NCI-H1930 (cell line): ENCODE measurements at regions not wholly inside any gene's neighbourhood (a gene's known extent, or its start where the extent isn't known, plus 50 kb on each side); places are given as distances from the start of the nearest gene placed in this dataset.
"Not testable (repeated sequence)": the region's sequence is repeated elsewhere in the genome, so short reads cannot be mapped to it uniquely, and the experiment has no call there.

Experiments
- DNase-seq, 2 experiments: peaks; one replicate each; lab custom pipeline; 2025; lab: John Stamatoyannopoulos, UW

DNA sequence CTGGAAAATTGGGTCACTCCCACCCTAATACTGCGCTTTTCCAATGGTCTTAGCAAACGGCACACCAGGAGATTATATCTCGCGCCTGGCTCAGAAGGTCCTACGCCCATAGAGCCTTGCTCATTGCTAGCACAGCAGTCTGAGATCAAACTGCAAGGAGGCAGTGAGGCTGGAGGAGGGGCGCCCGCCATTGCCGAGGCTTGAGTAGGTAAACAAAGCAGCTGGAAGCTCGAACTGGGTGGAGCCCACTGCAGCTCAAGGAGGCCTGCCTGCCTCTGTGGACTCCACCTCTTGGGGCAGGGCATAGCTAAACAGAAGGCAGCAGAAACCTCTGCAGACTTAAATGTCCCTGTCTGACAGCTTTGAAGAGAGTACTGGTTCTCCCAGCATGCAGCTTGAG lies 362.6 kb upstream of the GOT2 start:
- not testable (repeated sequence) for DNase-seq

DNA sequence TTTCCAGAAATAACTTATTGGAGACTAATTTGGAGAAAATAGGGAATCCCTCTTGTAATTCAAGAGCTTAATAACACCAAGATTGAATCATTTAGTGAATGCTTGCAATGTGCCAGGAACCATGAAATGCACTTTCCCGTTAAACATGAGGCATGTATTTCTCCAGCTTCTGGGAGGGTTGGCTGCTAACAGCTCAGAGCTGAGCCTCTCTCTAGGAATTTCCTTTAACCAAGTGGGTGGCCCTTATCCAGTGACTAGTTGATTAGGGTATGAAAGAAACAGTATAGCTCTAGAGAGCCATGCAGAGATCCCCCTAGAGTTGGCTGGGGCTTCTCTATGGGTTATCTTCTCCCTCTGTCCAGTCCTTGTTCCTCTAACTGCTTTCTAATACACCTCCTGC lies 356.4 kb upstream of the GOT2 start:
- DNase-seq = no peak

DNA sequence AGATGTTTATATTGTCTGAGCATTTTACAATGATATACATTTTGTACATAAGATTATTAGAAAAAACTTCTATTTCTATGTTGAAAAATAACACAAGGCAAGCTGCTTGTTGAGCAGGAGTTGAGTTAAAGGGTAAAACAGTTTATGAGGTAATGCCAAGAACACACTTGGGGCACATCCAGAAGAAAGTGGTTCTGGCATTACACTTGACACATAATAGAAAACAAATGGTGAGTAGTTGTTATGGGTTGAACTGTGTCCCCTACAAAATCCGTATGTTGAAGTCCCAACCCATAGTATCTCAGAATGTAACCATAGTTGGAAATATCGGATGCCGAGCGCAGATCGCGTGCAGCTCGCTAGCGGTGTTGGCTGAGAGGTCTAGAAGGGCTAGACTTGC lies 354.3 kb upstream of the GOT2 start:
- no peak for DNase-seq

DNA sequence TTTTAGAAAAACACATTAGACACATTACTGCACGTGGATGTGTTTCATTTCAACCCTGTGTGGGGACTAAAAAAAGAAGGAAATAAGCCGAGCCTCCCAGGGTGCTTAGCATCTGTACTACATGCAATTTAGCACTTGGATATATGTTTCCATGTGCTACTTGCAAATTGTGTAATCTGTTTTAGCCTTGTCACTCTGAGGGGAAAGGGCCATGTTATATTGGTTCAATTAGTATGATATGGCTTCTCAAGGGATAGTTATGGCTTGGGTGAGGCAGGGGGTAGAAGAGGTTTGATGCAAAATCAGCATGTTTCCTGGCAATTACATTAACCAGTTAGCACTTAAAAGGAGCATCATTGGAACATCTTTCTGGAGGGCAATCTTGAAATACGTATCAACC lies 353.5 kb upstream of the GOT2 start:
- DNase-seq = no peak

DNA sequence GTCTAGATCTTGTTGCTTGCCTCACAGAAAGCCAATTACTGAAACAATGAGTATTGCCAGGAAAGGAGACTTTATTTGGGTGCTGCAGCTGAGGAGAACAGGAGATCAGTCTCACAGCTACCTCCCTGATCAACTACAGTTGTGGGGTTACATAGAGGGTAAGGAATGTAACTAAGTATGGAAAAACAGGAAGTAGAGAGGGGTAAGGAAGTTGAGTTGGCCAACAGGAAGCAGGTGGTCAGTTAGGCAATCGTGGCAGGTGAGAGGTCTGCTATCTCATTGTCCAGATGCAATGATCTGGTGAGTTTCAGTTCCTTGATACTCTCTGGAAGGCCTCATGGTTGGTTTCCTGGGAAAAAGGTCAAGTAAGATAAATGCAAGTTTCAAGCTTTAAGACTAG lies 333.1 kb upstream of the GOT2 start:
- DNase-seq = no peak

DNA sequence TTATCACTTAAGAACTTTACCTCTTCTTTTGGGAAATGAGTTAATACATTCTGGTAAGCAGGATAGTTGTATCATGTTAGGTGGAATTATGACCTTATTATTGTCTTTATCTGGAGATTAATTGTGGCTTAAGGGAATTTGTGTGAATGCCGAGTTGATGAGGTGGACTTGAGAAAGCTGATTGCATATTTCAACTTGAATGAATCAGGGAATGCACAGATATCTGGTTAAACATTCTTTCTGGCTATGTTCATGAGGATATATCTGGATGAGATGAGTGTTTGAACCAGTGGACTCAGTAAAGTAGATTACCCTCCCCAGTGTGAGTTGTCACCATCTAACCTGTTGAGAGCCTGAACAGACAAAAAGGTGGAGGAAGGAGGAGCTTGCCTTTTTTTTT lies 326.1 kb upstream of the GOT2 start:
- no peak for DNase-seq

DNA sequence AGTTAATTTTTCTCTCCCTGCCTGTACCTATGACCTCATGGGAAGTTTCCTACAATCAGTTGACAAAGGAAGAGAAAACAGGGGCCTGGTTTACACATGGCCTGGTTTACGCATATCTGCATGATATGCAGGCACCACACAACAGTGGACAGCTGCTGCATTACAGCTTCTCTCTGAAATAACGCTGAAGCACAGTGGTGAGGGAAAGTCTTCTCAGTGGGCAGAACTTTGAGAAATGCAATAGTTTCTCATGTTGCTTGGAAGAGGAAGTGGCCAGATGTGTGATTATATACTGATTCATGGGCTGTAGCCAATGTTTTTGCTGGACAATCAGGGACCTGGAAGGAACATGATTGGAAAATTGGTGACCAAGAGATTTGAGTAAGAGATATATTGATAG lies 324.1 kb upstream of the GOT2 start:
- DNase-seq = no peak

DNA sequence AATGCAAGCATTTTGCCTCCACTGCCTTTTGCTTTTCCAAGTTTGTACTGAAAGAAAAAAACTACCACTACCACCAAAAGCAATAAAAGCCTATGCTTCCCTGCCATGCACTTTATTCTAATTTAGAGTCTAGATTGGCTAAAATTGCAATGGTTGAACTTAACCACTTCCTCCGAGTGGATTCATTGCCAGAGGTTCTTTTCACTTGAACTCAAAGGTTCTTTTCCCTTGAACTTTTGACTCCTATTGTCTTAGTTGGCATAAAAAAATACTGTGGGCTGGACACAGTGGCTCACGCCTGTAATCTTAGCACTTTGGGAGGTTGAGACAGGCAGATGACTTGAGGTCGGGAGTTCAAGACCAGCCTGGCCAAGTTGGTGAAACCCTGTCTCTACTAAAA lies 319.8 kb upstream of the GOT2 start:
- no peak for DNase-seq

DNA sequence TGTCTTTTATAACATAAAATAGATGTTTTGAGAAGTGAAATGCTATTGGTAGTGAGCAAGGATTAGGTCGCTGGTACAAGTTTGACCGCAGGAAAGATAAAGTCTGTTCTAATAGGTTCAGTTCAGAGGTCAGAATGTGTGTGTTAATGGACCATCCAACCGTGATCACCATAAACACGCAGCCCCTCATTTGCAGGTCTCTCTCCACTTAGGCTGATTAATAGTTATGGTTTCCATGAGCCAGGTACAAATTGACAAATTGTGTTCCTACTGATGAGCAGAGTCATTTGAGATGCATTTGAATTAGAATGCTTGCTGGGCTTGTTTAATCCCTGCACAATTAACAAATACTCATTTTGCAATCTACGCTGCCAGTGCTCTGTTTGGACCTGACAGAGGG lies 318.1 kb upstream of the GOT2 start:
- DNase-seq = no peak

DNA sequence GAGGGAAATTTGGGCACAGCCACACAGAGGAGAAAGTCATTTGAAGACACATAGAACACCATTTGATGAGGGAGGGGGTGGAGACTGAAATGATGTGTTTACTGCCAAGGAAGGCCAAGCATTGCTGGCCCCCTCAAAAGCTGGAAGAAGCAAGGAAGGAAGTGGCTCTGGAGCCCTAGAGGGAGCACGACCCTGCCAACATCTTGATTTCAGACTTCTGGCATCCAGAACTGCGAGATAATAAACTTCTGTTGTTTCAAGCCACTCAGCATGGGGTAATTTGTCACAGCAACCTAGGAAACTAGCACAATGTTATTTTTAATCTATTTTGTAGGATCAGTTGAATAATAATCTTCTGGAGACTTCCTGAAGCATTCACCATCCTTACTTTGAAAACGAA lies 314.8 kb upstream of the GOT2 start:
- no peak for DNase-seq

DNA sequence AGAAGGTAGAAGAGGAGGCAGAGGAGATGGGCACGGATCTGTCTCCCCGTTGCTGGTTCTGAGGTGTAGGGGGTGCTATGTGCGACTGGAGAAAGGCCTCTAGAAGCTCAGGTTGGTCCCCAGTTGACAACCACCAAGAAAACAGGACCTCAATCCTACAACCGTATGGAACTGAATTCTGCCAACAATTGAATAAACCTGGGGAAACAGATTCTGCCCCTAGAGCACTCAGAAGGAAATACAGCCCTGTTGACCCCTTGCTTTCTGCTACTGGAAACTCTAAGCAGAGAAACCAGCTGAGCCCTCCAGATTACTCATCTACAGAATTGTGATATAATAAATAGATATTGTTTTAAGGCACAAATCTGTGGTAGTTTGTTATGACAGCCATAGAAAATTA lies 313.0 kb upstream of the GOT2 start:
- DNase-seq = no peak

DNA sequence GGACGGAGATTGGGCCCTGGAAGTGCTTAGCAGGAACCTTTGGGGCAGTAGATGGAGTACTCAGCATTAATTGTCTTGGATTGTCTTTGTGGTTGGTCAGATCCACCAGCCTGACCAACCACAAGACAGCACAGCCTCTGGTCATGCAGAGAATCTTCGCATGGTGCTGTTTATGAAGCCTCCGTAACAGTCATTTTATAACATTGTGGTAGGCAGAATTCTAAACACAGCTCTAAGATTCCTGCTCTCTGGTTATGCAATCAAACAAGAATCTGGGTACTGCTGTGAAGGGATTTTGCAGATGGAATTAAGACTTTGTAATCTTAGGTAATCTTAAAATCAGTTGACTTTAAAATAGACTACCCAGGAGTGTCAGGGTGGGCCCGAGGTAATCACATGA lies 312.2 kb upstream of the GOT2 start:
- DNase-seq = no peak

DNA sequence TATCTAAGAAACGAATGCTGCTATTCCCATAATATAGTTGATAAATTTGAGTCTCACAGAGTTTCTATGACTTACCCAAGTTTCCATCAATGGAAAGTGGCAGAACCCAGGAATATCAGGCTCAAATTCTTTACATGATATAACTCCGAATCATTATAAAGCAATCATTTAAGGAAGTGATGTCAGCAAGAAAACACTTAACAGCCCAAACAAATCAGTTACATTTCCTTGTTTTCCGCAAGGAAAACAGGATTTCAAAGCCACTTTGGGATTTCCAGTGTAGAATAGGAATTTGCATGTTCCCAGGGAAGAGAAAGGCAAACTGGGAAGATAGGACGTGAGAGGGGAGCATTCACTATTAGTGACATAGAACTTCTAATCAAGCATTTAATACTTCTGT lies 311.4 kb upstream of the GOT2 start:
- DNase-seq = no peak

DNA sequence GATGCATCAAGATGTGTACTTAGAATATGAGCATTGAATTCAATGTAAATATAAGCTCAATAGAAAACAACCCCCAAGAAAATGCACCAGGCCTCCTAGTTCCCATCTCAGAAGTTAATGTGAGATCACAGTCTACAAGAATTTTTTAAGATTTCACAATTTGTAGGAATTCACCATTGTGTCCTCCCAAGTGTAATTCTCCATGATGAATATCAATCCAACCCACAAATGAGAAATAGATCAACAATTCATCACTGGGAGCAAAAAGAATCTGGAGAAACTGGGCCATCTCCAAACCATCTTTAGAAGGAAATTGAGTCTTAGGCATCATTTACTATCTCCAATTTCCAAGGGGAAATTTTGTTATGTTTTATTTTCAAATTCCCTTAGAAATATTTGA lies 310.5 kb upstream of the GOT2 start:
- DNase-seq = no peak

DNA sequence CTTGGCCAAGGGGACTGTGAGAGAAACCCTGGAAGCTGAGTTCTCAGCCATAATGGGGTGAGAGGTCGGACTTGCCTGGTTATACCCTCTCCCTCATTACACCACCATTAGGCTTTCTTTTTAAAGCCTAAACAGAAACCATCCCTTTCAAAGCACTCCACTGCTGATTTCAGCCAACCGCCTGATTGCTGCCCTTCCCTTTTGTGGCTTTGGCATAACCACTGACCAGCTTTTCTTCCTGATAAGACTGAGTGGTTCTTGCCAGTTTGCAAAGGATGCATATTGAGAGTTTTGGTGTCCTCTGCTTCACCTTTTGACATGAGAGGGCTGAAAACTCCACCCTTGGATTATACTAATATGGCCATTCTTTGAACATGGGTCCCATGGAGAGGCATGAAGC lies 308.2 kb upstream of the GOT2 start:
- DNase-seq = no peak

DNA sequence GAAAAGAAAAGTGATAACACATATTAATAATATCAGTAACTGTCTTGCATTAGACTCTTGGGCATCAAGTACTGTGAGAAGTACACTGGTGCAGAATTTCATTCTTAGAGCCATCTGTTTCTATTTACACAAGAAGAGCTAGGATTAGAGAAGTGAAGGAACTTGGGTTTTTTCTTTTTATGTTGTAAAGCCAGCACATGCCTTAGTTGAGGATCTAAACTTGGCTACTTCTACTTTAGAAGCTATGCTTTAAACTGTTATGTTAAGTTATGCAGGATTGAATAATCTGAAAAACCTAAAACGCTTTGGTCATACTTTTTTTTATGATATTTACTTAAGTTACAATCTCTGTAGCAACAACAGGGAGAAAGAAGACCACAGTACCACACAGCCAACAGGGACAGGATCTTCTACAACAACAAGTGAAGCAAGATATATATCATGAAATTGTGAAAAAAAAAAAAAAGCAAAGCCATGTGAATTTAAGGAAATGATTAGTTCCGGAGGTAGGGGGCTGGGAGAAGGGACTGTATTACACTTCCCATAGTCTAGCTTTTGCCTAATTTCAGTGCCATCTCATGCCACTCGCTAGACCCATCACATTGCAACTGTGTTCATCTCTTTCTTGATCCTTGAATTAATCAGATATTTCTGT lies 305.1 kb upstream of the GOT2 start:
- DNase-seq = no peak

DNA sequence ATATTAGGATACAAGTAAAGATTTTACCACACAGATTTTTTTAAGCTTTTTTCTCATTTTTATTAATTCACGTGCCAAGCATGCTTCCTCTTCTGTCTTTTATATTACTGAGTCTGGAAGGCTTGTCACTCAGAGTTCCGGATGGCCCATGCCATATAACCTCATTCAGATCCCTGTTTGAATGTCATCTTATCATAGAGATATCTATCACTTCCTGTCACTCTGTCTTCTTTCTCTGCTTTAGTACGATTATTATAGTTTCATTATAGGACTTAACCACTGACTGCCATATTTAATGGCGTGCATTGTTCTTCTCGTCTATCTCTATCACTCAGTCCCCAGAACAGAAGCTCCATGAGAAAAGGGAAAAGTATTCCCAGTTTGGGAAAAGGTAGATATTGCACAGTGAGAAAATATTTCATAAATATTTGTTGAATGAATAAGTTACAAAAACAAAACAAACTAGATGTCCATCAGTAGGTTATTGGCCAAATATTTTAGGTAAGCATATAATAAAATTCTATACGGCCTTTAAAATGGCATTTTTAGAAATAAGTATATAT lies 296.9 kb upstream of the GOT2 start:
- DNase-seq = no peak

DNA sequence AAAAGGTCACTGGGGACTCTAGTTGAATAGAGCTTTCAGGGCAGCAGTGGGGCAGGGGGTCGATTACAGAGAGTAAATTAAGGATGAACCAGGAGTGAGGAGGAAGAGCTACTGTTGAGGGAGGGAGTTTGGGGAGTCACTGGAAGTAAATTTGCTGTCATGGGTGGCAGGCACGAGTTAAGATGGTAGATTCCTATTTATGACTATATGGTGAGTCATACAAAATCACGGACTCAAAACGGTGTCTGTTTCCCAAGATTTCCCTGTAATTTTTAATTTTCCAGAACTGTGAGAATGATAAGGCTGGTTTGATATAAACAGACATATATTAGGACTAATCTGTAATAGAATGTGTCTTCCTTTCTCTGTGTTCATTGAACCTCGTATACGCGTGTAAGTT lies 287.6 kb upstream of the GOT2 start:
- DNase-seq = no peak

DNA sequence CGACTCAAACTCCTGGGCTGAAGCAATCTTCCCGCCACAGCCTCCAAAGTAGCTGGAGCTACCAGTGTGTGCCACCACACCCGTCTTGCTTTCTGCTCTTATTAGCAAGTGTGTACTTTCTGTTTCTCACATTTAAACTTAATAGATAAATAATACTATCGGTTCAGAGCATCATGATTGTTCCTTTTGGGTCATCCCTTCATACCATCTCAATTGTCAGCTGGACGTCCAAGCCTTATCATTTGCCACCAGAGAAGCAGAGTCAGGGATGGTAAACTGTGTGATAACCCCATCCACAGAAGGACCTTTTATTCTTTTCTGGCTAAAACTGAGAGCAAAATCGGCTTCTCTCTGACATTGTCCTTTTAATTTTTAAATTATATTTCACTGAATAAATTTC lies 279.8 kb upstream of the GOT2 start:
- no peak for DNase-seq

DNA sequence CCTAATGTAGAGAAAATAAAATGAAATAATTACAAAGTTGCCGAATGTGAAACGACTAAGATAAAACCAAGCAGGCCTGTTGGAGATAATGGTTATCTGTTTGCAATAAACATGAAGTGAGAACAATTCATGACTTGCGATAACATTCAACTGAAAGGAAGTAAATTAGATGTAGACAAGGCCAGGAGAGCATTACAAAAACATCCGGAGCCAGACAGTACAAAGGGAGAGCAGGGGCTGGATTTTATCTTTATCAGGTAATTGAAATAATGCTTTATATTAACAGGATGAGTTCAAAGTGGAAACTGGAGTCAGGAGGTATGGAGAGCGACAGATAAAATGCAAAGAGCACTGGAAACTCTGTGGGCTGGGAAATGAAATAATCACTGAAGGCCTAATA lies 265.6 kb upstream of the GOT2 start:
- DNase-seq = no peak

DNA sequence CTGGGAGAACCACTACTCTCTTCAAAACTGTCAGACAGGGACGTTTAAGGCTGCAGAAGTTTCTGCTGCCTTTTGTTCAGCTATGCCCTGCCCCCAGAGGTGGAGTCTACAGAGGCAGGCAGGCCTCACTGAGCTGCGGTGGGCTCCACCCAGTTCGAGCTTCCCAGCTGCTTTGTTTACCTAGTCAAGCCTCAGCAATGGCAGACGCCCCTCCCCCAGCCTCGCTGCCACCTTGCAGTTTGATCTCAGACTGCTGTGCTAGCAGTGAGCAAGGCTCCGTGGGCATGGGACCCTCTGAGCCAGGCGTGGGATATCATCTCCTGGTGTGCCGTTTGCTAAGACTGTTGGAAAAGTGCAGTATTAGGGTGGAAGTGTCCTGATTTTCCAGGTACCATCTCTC lies 258.6 kb upstream of the GOT2 start:
- not testable (repeated sequence) for DNase-seq

DNA sequence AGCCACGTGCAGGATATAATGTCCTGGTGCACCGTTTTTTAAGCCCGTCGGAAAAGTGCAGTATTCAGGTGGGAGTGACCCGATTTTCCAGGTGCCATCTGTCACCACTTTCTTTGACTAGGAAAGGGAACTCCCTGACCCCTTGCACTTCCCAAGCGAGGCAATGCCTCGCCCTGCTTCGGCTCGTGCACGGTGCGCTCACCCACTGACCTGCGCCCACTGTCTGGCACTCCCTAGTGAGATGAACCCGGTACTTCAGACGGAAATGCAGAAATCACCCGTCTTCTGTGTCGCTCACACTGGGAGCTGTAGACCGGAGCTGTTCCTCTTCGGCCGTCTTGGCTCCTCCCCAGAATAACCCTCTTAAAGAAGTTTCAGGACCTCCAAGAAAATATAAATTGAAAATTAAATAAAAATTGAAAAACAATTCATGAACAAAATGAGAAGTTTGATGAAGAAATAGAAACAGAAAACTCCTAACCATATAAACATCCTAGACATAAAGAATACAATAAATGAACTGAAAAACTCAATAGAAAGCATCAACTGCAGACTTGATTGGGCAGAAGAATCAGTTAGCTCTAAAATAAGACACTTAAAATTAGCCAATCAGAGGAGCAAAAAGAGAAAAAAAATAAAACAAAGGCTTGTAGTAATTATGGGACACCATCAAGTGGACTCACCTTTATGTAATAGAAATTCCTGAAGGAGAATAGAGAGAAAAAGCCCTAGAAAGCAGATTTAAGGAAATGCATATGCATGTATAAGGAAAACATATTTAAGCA lies 249.3 kb upstream of the GOT2 start:
- DNase-seq = not testable (repeated sequence)

DNA sequence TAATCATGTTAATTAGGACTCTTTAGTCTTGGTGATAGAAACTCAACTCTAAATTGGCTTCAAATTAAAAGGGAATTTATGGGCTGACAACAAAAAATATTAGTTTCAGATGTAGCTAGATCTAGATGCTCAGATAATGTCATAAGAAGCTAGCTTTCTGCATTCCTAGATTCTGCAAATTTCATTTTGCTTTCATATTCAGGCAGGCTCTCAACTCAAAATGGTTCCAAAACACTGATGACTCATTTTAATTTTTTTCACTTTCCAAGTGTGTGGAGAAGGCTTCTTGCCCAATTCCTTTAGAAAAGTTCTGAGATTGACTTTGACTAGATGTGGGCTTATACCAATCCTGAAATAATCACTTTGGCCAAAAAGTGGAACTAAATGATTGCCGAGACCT lies 236.7 kb upstream of the GOT2 start:
- no peak for DNase-seq

DNA sequence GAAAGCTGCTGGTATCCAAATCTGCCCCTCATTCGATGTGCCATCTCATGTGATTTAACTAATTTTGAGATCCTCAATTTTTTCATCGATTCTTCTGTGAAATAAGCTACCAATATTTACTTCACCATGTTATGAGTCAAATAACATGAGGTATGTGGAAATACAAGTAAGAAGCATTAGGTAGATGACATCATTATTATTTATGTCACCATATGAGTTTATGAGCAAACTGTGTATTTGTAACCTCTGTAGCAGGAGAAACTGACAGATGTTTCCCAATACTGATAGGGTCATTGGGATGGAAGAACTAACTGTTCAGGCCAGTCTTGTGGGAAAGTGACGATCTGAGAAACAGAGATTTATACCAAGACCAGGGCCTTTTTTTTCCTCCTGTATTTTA lies 229.4 kb upstream of the GOT2 start:
- DNase-seq = no peak
